ENCODE measurements at regions not wholly inside any gene's neighbourhood (a gene's known extent, or its start where the extent isn't known, plus 50 kb on each side); places are given as distances from the start of the nearest gene placed in this dataset.

- peak; percentile 54 to 75 (median 66) for TF ChIP-seq CTCF (IDR thresholded peaks at IDR 0.05)
- no peak for TF ChIP-seq POLR2A (IDR thresholded peaks at IDR 0.05)
These were observed 216.3 kb downstream of the C1D start for GRCh38 chr2:67846370-67847070.

Measured in adrenal gland (tissue), 5 donors.